ENCODE measurements at regions not wholly inside any gene's neighbourhood (a gene's known extent, or its start where the extent isn't known, plus 50 kb on each side); places are given as distances from the start of the nearest gene placed in this dataset.
A peak's percentile ranks its signal among the peaks of the same experiment; 100 is the strongest.

GRCh38 chr10:110391541-110391940 lies 86.8 kb upstream of the SMNDC1 start:
- H3K36me3 ChIP-seq (replicated peaks in 1 of 2; ENCODE audit: insufficient read depth in 1 of 2, low read depth in 2 of 2), result no peaks in the 10 kb centered on the region
- no peaks in the 10 kb centered on the region for H3K27me3 ChIP-seq
- H3K27ac ChIP-seq, result no peak overlapping the region
- no peak overlapping the region for H3K4me3 ChIP-seq
- TF ChIP-seq CTCF (IDR thresholded peaks at IDR 0.05) (no peak), POLR2A (IDR thresholded peaks at IDR 0.05) (no peak)
- no peaks in the 10 kb centered on the region for H3K9me3 ChIP-seq
- DNase-seq (no peak), ATAC-seq (no peak)
- intact Hi-C loops (cut with DNase I), result no loop called here
- H3K4me1 ChIP-seq, result peaks cover 26% of the 10 kb centered on the region
- 88 to 92% methylated on average over 7 of the region's 7 CpGs for WGBS, 2 donors

- H3K4me3 ChIP-seq, result no peak overlapping the region
- TF ChIP-seq CTCF (IDR thresholded peaks at IDR 0.05), result no peak
- TF ChIP-seq POLR2A (IDR thresholded peaks at IDR 0.05), result no peak
- H3K27me3 ChIP-seq, result no peaks in the 10 kb centered on the region
- ATAC-seq, result no peak
- H3K36me3 ChIP-seq (replicated peaks in 1 of 2; ENCODE audit: insufficient read depth in 1 of 2, low read depth in 2 of 2), result no peaks in the 10 kb centered on the region
- intact Hi-C loops (cut with DNase I), result no loop called here
- WGBS, 2 donors, result 58 to 61% methylated on average over 7 of the region's 7 CpGs
- H3K27ac ChIP-seq, result no peak overlapping the region
- peaks cover 26% of the 10 kb centered on the region for H3K4me1 ChIP-seq
- H3K9me3 ChIP-seq, result no peaks in the 10 kb centered on the region
- DNase-seq, result no peak
Measured at GRCh38 chr10:110392121-110392520, 87.4 kb upstream of the SMNDC1 start.

- Histone ChIP-seq H3K27me3 (no peaks in the 10 kb centered on the region), H3K9me3 (no peaks in the 10 kb centered on the region), H3K4me3 (no peak overlapping the region), H3K4me1 (peaks cover 28% of the 10 kb centered on the region), H3K36me3 (replicated peaks in 1 of 2; ENCODE audit: insufficient read depth in 1 of 2, low read depth in 2 of 2) (no peaks in the 10 kb centered on the region), H3K27ac (no peak overlapping the region)
- TF ChIP-seq POLR2A (IDR thresholded peaks at IDR 0.05), result no peak
- TF ChIP-seq CTCF (IDR thresholded peaks at IDR 0.05), result no peak
- intact Hi-C loops (cut with DNase I), result no loop called here
- ATAC-seq, result no peak
- 67 to 73% methylated on average over 19 of the region's 19 CpGs for WGBS, 2 donors
- peak in 2 of 4 donors; percentile 34 to 40 for DNase-seq
Measured at GRCh38 chr10:110392868-110393740, 88.4 kb upstream of the SMNDC1 start.

- H3K4me1 ChIP-seq, result peaks cover 34% of the 10 kb centered on the region
- DNase-seq (no peak), ATAC-seq (no peak)
- TF ChIP-seq POLR2A (IDR thresholded peaks at IDR 0.05) (no peak), CTCF (IDR thresholded peaks at IDR 0.05) (no peak)
- H3K27ac ChIP-seq, result no peak overlapping the region
- H3K27me3 ChIP-seq, result no peaks in the 10 kb centered on the region
- no peaks in the 10 kb centered on the region for H3K36me3 ChIP-seq (replicated peaks in 1 of 2; ENCODE audit: insufficient read depth in 1 of 2, low read depth in 2 of 2)
- intact Hi-C loops (cut with DNase I), result no loop called here
- 93 to 95% methylated on average over 6 of the region's 6 CpGs for WGBS, 2 donors
- H3K9me3 ChIP-seq, result no peaks in the 10 kb centered on the region
- H3K4me3 ChIP-seq, result no peak overlapping the region
Measured at GRCh38 chr10:110393866-110394265, 89.1 kb upstream of the SMNDC1 start.

- H3K9me3 ChIP-seq, result no peaks in the 10 kb centered on the region
- no peaks in the 10 kb centered on the region for H3K27me3 ChIP-seq
- no peak overlapping the region for H3K27ac ChIP-seq
- no peak for TF ChIP-seq POLR2A (IDR thresholded peaks at IDR 0.05)
- no peak for TF ChIP-seq CTCF (IDR thresholded peaks at IDR 0.05)
- DNase-seq (no peak), ATAC-seq (no peak)
- intact Hi-C loops (cut with DNase I), result no loop called here
- H3K36me3 ChIP-seq (replicated peaks in 1 of 2; ENCODE audit: insufficient read depth in 1 of 2, low read depth in 2 of 2), result no peaks in the 10 kb centered on the region
- peaks cover 38% of the 10 kb centered on the region for H3K4me1 ChIP-seq
- 86 to 100% methylated on average over 6 to 8 of the region's 8 CpGs for WGBS, 2 donors
- H3K4me3 ChIP-seq, result no peak overlapping the region
Measured at GRCh38 chr10:110394296-110394695, 89.6 kb upstream of the SMNDC1 start.
